Keratinocyte (primary cell): ENCODE measurements at regions not wholly inside any gene's neighbourhood (a gene's known extent, or its start where the extent isn't known, plus 50 kb on each side); places are given as distances from the start of the nearest gene placed in this dataset.

Experiments used
- DNase-seq: peaks from one replicate; pipeline ENCODE4 v3.0.0-alpha.2; 2011; ENCODE audit warnings: low read depth, missing footprints, low spot score
- FAIRE-seq: peaks from 2 replicates; lab custom pipeline; 2011; peaks lifted over from hg19 to GRCh38; lab: Jason Lieb, UNC
- H2AFZ ChIP-seq: 2 replicates; pipeline ENCODE4 v1.6.0; 2012; ENCODE audit warnings: low read length, control low read depth, inconsistent platforms; ENCODE audit not compliant: control insufficient read depth
- H3K27ac ChIP-seq: 2 replicates; pipeline ENCODE4 v1.5.1; 2011; ENCODE audit warnings: low read length; ENCODE audit not compliant: control insufficient read depth, insufficient read depth
- H3K27me3 ChIP-seq: 3 replicates; pipeline ENCODE4 v1.6.0; 2011; ENCODE audit warnings: low read length; ENCODE audit not compliant: control insufficient read depth, insufficient read depth; ENCODE audit errors: extremely low read depth
- H3K36me3 ChIP-seq, 2 experiments: 2 replicates in 1 of 2; 3 replicates in 1 of 2; pipeline ENCODE4 v1.5.1; 2011; ENCODE audit warnings: low read length in 2 of 2, mild to moderate bottlenecking in 1 of 2; ENCODE audit not compliant: control insufficient read depth in 2 of 2, insufficient read depth in 2 of 2; ENCODE audit errors: extremely low read depth in 1 of 2
- H3K4me1 ChIP-seq: 3 replicates; pipeline ENCODE4 v1.5.1; 2011; ENCODE audit warnings: low read length; ENCODE audit not compliant: control insufficient read depth, insufficient read depth; ENCODE audit errors: extremely low read depth
- H3K4me2 ChIP-seq: 3 replicates; pipeline ENCODE4 v1.6.0; 2011; ENCODE audit warnings: low read depth, low read length; ENCODE audit not compliant: control insufficient read depth, insufficient read depth; ENCODE audit errors: extremely low read depth
- H3K4me3 ChIP-seq, 3 experiments: fragments of 200-600 bp in 1 of 3; sonication (generic) in 1 of 3; 2 replicates in 2 of 3; 3 replicates in 1 of 3; pipeline ENCODE4 v1.5.1; 2011 to 2016; ENCODE audit warnings: low read length in 3 of 3, mild to moderate bottlenecking in 3 of 3, control low read depth in 2 of 3, inconsistent platforms in 1 of 3, low read depth in 1 of 3, mixed read lengths in 1 of 3, mixed run types in 1 of 3, moderate library complexity in 1 of 3; ENCODE audit not compliant: control insufficient read depth in 2 of 3, insufficient read depth in 2 of 3; ENCODE audit errors: extremely low read depth in 1 of 3
- H3K79me2 ChIP-seq: 2 replicates; pipeline ENCODE4 v1.6.0; 2012; ENCODE audit warnings: low read length; ENCODE audit not compliant: control insufficient read depth, insufficient read depth
- H3K9ac ChIP-seq: 3 replicates; pipeline ENCODE4 v1.6.0; 2011; ENCODE audit warnings: low read length; ENCODE audit not compliant: control insufficient read depth, insufficient read depth; ENCODE audit errors: extremely low read depth
- H3K9me1 ChIP-seq: 3 replicates; pipeline ENCODE4 v1.6.0; 2011; ENCODE audit warnings: low read length; ENCODE audit not compliant: control insufficient read depth, insufficient read depth; ENCODE audit errors: extremely low read depth
- H3K9me3 ChIP-seq: 2 replicates; pipeline ENCODE4 v1.5.1; 2012; ENCODE audit warnings: low read depth, low read length; ENCODE audit not compliant: control insufficient read depth
- H4K20me1 ChIP-seq: 3 replicates; pipeline ENCODE4 v1.6.0; 2011; ENCODE audit warnings: low read length; ENCODE audit not compliant: control insufficient read depth, insufficient read depth; ENCODE audit errors: extremely low read depth
- EZH2 ChIP-seq: IDR thresholded peaks from one replicate; pipeline ENCODE4 v1.6.1; 2012; ENCODE audit warnings: inconsistent platforms, mild to moderate bottlenecking, low read length, moderate library complexity
- dilution Hi-C: fragments of 300-500 bp; cut with MboI; formaldehyde crosslinking; loops from one replicate; pipeline ENCODE4 v1.7.0; 2020; ENCODE audit warnings: low sequenced_read_pairs; ENCODE audit not compliant: extremely low pct_ligation_motif_present
- TF ChIP-seq, protein P1 (sequence below), 3 experiments: IDR thresholded peaks in 1 of 3; conservative IDR thresholded peaks in 1 of 3; optimal IDR thresholded peaks in 1 of 3; 2 replicates in 2 of 3; 3 replicates in 1 of 3; pipeline versions ENCODE3 to v1.5.1; 2011; ENCODE audit warnings: low read length in 3 of 3, mild to moderate bottlenecking in 3 of 3, moderate library complexity in 2 of 3, control low read depth in 1 of 3, inconsistent platforms in 1 of 3; ENCODE audit not compliant: insufficient read depth in 2 of 3; ENCODE audit errors: extremely low read depth in 1 of 3

DNA sequence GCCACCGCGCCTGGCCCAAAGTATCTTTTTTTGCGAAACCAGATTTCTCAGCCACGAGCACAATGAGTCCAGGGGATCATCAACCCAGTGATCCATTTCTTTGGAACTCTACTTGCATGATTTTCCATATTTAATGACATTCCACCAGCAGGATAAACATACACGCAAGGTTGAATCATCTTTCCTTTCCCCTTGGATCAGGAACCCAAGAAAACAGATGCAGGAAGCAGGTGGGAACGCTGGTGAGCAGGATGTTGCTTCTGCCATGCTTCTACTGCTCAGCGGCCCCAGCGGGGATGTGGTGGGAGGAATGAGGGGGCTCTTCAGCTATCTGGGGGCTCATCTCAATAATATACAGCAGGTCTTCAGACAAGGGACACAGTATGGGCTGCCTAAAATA lies 118.2 kb downstream of the SEC61B start:
- Histone ChIP-seq H3K9me3 (no peaks in the 10 kb centered on the region), H3K27ac (no peak overlapping the region), H3K36me3 (no peaks in the 10 kb centered on the region), H2AFZ (no peak overlapping the region), H4K20me1 (no peaks in the 10 kb centered on the region), H3K79me2 (no peaks in the 10 kb centered on the region), H3K9ac (no peak overlapping the region), H3K4me2 (no peak overlapping the region), H3K4me3 (no peak overlapping the region), H3K4me1 (no peaks in the 10 kb centered on the region), H3K27me3 (no peaks in the 10 kb centered on the region), H3K9me1 (no peaks in the 10 kb centered on the region)
- dilution Hi-C loops, result no loop called here
- FAIRE-seq, result no peak
- no peak for DNase-seq
- TF ChIP-seq, protein P1, sequence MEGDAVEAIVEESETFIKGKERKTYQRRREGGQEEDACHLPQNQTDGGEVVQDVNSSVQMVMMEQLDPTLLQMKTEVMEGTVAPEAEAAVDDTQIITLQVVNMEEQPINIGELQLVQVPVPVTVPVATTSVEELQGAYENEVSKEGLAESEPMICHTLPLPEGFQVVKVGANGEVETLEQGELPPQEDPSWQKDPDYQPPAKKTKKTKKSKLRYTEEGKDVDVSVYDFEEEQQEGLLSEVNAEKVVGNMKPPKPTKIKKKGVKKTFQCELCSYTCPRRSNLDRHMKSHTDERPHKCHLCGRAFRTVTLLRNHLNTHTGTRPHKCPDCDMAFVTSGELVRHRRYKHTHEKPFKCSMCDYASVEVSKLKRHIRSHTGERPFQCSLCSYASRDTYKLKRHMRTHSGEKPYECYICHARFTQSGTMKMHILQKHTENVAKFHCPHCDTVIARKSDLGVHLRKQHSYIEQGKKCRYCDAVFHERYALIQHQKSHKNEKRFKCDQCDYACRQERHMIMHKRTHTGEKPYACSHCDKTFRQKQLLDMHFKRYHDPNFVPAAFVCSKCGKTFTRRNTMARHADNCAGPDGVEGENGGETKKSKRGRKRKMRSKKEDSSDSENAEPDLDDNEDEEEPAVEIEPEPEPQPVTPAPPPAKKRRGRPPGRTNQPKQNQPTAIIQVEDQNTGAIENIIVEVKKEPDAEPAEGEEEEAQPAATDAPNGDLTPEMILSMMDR (optimal IDR thresholded peaks at IDR 0.05 in 1 of 3, IDR thresholded peaks at IDR 0.05 in 1 of 3, conservative IDR thresholded peaks at IDR 0.05 in 1 of 3; ENCODE audit: extremely low read depth in 1 of 3, insufficient read depth in 2 of 3, low read length in 3 of 3), result no peak
- TF ChIP-seq EZH2, result no peak

DNA sequence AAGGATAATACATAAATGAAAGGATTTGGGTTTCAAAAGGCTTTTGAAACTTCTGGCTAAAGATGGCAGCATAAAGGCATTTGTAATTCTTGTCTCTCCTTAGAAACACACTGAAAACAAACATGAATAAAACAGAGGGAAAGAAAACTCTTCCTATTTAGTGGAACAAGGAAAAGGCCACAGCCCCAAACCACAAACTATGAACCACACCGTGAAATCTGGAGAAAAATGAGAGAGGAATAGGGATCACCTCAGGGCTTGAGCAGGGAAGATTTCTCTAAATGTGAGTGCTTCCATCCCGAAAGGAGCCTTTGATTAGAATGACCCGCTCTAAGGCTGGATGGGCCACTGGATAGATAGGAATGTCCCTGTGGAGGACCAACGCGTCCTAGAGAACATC lies 119.6 kb downstream of the SEC61B start:
- no peaks in the 10 kb centered on the region for H3K9me3 ChIP-seq
- DNase-seq, result no peak
- dilution Hi-C loops, result no loop called here

More for the DNA sequence above, 119.6 kb downstream of the SEC61B start:
- Histone ChIP-seq H3K4me2 (no peak overlapping the region), H3K27me3 (no peaks in the 10 kb centered on the region), H3K4me1 (no peaks in the 10 kb centered on the region), H3K9ac (no peak overlapping the region), H3K27ac (no peak overlapping the region), H2AFZ (no peak overlapping the region), H3K4me3 (no peak overlapping the region), H4K20me1 (no peaks in the 10 kb centered on the region), H3K79me2 (no peaks in the 10 kb centered on the region), H3K36me3 (no peaks in the 10 kb centered on the region), H3K9me1 (no peaks in the 10 kb centered on the region)
- no peak for FAIRE-seq
- no peak for TF ChIP-seq EZH2
- TF ChIP-seq, protein P1 (optimal IDR thresholded peaks at IDR 0.05 in 1 of 3, IDR thresholded peaks at IDR 0.05 in 1 of 3, conservative IDR thresholded peaks at IDR 0.05 in 1 of 3; ENCODE audit: extremely low read depth in 1 of 3, insufficient read depth in 2 of 3, low read length in 3 of 3), result no peak
